ENCODE measurements at regions not wholly inside any gene's neighbourhood (a gene's known extent, or its start where the extent isn't known, plus 50 kb on each side); places are given as distances from the start of the nearest gene placed in this dataset.
"Not testable (repeated sequence)": the region's sequence is repeated elsewhere in the genome, so short reads cannot be mapped to it uniquely, and the experiment has no call there.

DNA sequence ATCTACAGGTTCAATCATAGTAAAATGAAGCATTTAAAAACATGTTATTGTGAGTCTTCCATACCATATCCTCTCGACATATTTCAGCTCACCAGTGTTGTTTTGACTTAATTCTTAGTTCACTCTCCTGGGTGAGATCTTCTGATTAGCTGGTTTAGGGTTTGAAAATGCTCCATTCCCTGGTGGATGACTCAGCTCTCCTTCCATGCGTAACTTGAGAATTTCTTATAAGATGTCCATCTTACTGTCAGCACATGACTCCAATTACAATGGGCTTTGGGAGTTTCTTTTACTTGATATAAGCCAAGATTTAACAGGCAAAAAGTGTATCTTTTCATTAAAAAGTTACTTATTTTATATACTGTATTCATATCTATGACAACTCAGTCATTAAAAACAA, 476.5 kb downstream of the BRINP3 start:
- H3K9me3 ChIP-seq (ENCODE audit: low read depth, low read length): peaks cover 6% of the 10 kb centered on the region
- H3K27me3 ChIP-seq (ENCODE audit: insufficient read depth, low read length): no peaks in the 10 kb centered on the region
- no peaks in the 10 kb centered on the region for H3K4me1 ChIP-seq (ENCODE audit: insufficient read depth, low read length)
- no peak overlapping the region for H3K4me3 ChIP-seq (ENCODE audit: low read length)

DNA sequence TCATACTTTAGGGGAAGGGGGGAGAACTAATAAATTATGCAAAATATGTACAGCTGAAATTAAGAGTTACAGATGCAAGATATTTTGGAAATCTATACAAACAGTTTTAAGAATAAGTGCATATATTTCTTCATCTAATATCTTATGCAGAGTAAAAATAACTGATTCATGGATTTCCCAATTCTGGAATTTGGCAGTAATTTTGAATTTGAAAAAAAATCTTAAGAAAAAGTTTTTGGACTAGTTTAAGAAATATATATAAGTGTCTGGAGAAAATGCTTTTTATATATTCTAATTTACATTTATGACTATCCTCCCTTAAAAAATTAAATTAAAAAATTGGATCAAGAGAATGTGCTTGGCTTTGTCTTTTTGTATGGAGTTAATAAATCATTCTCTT, 474.3 kb downstream of the BRINP3 start:
- H3K4me3 ChIP-seq (ENCODE audit: low read length): no peak overlapping the region
- H3K9me3 ChIP-seq (ENCODE audit: low read depth, low read length): peaks cover 6% of the 10 kb centered on the region
- H3K4me1 ChIP-seq (ENCODE audit: insufficient read depth, low read length): no peaks in the 10 kb centered on the region
- H3K27me3 ChIP-seq (ENCODE audit: insufficient read depth, low read length): no peaks in the 10 kb centered on the region

DNA sequence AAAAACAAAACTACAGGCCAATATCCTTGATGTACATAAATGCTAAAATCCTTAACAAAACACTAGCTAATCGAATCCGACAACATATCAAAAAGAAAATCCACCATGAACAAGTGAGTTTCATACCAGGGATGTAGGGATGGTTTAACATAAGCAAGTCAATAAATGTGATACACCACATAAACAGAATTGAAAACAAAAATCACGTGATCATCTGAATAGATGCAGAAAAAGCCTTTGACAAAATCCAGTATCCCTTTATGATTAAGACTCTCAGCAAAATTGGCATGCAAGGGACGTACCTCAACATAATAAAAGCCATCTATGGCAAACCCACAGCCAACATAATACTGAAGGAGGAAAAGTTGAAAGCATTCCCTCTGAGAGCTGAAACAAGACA, 466.1 kb downstream of the BRINP3 start:
- no peaks in the 10 kb centered on the region for H3K4me1 ChIP-seq (ENCODE audit: insufficient read depth, low read length)
- no peaks in the 10 kb centered on the region for H3K27me3 ChIP-seq (ENCODE audit: insufficient read depth, low read length)
- H3K4me3 ChIP-seq (ENCODE audit: low read length): no peak overlapping the region
- no peaks in the 10 kb centered on the region for H3K9me3 ChIP-seq (ENCODE audit: low read depth, low read length)

DNA sequence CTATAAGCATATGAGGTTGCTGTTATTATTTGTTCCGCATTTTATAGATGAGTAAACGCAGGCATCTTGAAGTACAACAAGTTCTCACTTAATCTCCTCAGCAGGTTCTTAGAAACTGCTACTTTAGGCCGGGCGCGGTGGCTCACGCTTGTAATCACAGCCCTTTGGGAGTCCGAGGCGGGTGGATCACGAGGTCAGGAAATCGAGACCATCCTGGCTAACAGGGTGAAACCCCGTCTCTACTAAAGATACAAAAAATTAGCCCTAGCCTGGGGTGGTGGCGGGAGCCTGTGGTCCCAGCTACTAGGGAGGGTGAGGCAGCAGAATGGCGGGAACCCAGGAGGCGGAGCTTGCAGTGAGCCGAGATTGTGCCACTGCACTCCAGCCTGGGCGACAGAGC, 458.5 kb downstream of the BRINP3 start:
- not testable (repeated sequence) for H3K9me3 ChIP-seq (ENCODE audit: low read depth, low read length); H3K4me1 ChIP-seq (ENCODE audit: insufficient read depth, low read length); H3K4me3 ChIP-seq (ENCODE audit: low read length); H3K27me3 ChIP-seq (ENCODE audit: insufficient read depth, low read length)

DNA sequence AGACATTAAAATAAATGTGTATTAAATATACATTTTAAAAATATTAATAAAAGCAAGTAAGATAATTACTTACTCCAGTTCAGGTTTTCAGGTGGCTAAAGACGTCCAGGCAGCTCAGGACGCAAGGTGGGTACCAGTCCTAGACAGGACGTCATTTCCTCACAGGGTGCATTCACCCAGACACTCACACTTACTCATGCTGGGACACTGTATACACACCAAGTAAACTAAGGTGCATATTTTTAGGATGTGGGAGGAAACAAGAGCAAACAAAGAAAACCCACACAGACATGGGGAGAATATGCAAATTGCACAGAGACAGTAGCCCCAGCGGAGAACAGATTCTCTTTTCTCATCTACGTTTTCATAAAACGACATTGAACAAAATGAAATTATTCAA, 457.9 kb downstream of the BRINP3 start:
- Histone ChIP-seq H3K27me3 (ENCODE audit: insufficient read depth, low read length) (no peaks in the 10 kb centered on the region), H3K9me3 (ENCODE audit: low read depth, low read length) (peaks cover 4% of the 10 kb centered on the region), H3K4me1 (ENCODE audit: insufficient read depth, low read length) (no peaks in the 10 kb centered on the region), H3K4me3 (ENCODE audit: low read length) (no peak overlapping the region)

DNA sequence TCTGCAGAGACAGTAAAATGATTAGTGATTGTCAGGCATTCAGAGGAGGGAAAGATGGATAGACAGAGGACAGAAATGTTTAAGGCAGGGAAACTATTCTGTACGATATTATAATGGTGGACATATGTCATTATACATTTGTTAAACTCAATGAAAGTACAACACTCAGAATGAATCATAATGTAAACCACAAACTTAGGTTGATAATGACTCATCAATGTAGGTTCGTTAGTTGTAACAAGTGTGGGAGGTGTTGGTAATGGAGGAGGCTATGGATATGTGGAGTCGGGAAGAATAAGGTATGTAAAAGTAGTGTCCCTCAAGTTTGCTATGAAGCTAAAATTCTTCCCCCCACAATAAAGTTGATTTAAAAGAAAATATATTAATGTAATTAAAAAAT, 455.0 kb downstream of the BRINP3 start:
- peaks cover 4% of the 10 kb centered on the region for H3K9me3 ChIP-seq (ENCODE audit: low read depth, low read length)
- no peaks in the 10 kb centered on the region for H3K27me3 ChIP-seq (ENCODE audit: insufficient read depth, low read length)
- no peaks in the 10 kb centered on the region for H3K4me1 ChIP-seq (ENCODE audit: insufficient read depth, low read length)
- no peak overlapping the region for H3K4me3 ChIP-seq (ENCODE audit: low read length)

DNA sequence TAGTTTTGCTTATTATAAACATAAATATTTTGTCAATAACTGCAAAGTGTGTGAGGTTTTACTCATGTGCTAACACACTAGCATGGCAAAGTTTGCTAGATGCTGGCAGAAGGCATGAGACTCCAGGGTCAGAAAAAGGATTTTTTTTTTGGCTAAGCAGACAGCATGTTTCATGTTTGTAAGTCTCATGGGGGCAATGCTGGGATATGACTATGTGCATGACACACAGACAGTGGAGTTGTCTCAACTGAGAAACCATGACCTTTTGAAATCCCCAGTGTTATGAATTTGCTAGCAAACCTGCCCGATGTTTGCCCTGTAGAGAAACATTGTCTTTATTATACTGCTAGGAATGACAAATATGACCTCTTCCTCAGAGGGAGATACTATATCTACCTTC, 448.2 kb downstream of the BRINP3 start:
- H3K4me1 ChIP-seq (ENCODE audit: insufficient read depth, low read length): no peaks in the 10 kb centered on the region

DNA sequence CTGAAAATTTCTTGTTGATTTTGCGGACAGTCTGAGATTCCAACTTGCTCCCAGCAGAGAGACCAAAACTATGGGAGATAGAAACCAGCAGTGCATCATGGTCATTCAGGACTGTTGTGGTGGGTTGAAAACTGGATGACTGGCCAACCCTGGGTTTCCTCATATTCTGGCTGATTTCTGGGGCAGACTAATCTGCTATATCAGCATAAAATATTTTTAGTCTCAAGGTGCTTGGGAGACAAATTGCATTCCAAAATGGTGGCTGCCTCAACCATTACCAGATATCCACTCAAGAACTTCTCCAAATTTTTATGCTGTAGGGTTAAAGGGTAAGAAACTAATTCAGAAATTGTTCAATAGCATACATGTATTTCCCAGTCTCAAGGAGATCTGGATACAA, 434.0 kb downstream of the BRINP3 start:
- Histone ChIP-seq H3K4me1 (ENCODE audit: insufficient read depth, low read length) (no peaks in the 10 kb centered on the region), H3K4me3 (ENCODE audit: low read length) (no peak overlapping the region), H3K9me3 (ENCODE audit: low read depth, low read length) (peaks cover 5% of the 10 kb centered on the region), H3K27me3 (ENCODE audit: insufficient read depth, low read length) (no peaks in the 10 kb centered on the region)

More for the DNA sequence above, 448.2 kb downstream of the BRINP3 start:
- H3K27me3 ChIP-seq (ENCODE audit: insufficient read depth, low read length): no peaks in the 10 kb centered on the region
- no peak overlapping the region for H3K4me3 ChIP-seq (ENCODE audit: low read length)
- peaks cover 5% of the 10 kb centered on the region for H3K9me3 ChIP-seq (ENCODE audit: low read depth, low read length)

DNA sequence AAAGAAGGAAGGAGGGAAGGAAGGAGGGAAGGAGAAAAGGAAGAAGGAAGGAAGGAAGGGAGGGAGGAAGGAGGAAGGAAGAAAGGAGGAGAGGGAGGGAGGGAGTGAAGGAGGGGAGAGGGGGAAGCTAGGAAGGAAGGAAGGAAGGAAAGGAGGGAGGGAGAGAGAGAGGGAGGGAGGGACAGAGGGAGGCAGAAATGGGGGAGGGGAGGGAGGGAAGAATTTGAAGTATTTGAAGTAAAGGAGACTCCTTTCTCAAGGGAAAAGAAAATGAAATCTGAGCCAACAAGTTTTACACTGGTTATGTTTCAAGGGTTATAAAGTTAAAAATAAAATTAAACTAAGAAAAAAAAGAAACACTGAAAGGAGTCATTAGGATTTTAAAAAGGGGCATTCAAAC, 431.4 kb downstream of the BRINP3 start:
- no peaks in the 10 kb centered on the region for H3K4me1 ChIP-seq (ENCODE audit: insufficient read depth, low read length)
- no peak overlapping the region for H3K4me3 ChIP-seq (ENCODE audit: low read length)
- H3K9me3 ChIP-seq (ENCODE audit: low read depth, low read length): peaks cover 5% of the 10 kb centered on the region
- H3K27me3 ChIP-seq (ENCODE audit: insufficient read depth, low read length): no peaks in the 10 kb centered on the region
